ENCODE measurements at regions not wholly inside any gene's neighbourhood (a gene's known extent, or its start where the extent isn't known, plus 50 kb on each side); places are given as distances from the start of the nearest gene placed in this dataset.

DNA sequence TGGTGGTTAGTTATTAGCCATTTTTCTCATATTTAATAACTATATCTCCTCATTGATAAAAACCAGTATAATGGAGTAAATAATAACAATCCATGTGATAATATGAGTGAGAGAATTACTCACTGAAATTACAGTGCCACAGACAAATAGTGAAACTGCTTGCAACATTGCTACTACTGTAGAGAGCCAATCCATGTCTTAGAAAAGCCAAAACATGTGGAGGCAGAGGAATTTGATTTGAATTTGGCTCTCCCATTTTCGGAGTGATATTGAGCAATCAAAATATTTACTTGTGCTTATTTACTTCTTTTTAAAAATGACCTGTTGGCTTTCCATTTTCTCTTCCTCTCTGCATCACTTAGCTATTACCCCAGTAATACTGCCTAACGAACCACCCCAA is 288.3 kb upstream of the TCF4 start:
- no peak for TF ChIP-seq POLR2A (IDR thresholded peaks at IDR 0.05; ENCODE audit: low read depth, low read length)
- TF ChIP-seq TAF1 (IDR thresholded peaks at IDR 0.05; ENCODE audit: borderline replicate concordance, low read depth, low read length) = no peak

Data from GM12892 (cell line).